Activated naive CD8-positive, alpha-beta T cell treated with anti-CD3 and anti-CD28 coated beads, Interleukin-2, amount 10 ng/mL, durations not matched to agents 7 days and 5 days (primary cell): ENCODE measurements at regions not wholly inside any gene's neighbourhood (a gene's known extent, or its start where the extent isn't known, plus 50 kb on each side); places are given as distances from the start of the nearest gene placed in this dataset.
"Not testable (repeated sequence)": the region's sequence is repeated elsewhere in the genome, so short reads cannot be mapped to it uniquely, and the experiment has no call there.

ENCODE experiments used
- ATAC-seq: fragments of 150-1000 bp; cut with Tn5 transposase; one replicate; pipeline ENCODE4 v1.10.0; 2021; ENCODE audit warnings: low read depth, moderate library complexity
- POLR2A ChIA-PET: fragments of 350-600 bp; sonication (Branson Sonifier 250); formaldehyde crosslinking; loops from one replicate; lab custom pipeline; 2021; ENCODE audit warnings: antibody characterized with exemption; lab: Charles Lee
- DNase-seq: peaks from one replicate; pipeline ENCODE4 v3.0.0; 2021
- H3K27ac Mint-ChIP-seq: one replicate; pipeline ENCODE4 v1.8.0; 2022; ENCODE audit warnings: mild to moderate bottlenecking, mixed read lengths
- H3K27me3 Mint-ChIP-seq: one replicate; pipeline ENCODE4 v1.8.0; 2022; ENCODE audit warnings: mild to moderate bottlenecking, moderate library complexity, mixed read lengths
- H3K36me3 Mint-ChIP-seq: one replicate; pipeline ENCODE4 v1.8.0; 2021; ENCODE audit warnings: mild to moderate bottlenecking, mixed read lengths
- H3K4me1 Mint-ChIP-seq: one replicate; pipeline ENCODE4 v1.8.0; 2021; ENCODE audit warnings: mixed read lengths
- H3K4me3 Mint-ChIP-seq: one replicate; pipeline ENCODE4 v1.8.0; 2022; ENCODE audit warnings: mild to moderate bottlenecking, moderate library complexity, mixed read lengths
- H3K9me3 Mint-ChIP-seq: one replicate; pipeline ENCODE4 v1.8.0; 2021; ENCODE audit warnings: mixed read lengths

- POLR2A ChIA-PET, result no interaction called here
- DNase-seq (no peak), ATAC-seq (no peak)
- no peaks in the 10 kb centered on the region for H3K9me3 Mint-ChIP-seq
- peaks cover 17% of the 10 kb centered on the region for H3K27me3 Mint-ChIP-seq
- peaks cover 4% of the 10 kb centered on the region for H3K4me1 Mint-ChIP-seq
- no peak overlapping the region for H3K4me3 Mint-ChIP-seq
- no peaks in the 10 kb centered on the region for H3K36me3 Mint-ChIP-seq
- H3K27ac Mint-ChIP-seq, result no peak overlapping the region
Measured at GRCh38 chr2:173571887-173572680, 217.4 kb downstream of the CDCA7 start.

- Mint-ChIP-seq H3K27me3 (peaks cover 14% of the 10 kb centered on the region), H3K27ac (no peak overlapping the region), H3K4me3 (no peak overlapping the region), H3K9me3 (no peaks in the 10 kb centered on the region), H3K4me1 (peaks cover 4% of the 10 kb centered on the region), H3K36me3 (no peaks in the 10 kb centered on the region)
- no peak for DNase-seq
- POLR2A ChIA-PET, result no interaction called here
- peak; percentile 36 for ATAC-seq
Measured at GRCh38 chr2:173572848-173573247, 218.2 kb downstream of the CDCA7 start.

GRCh38 chr2:173573782-173574181 lies 219.1 kb downstream of the CDCA7 start:
- POLR2A ChIA-PET, H3K4me1 Mint-ChIP-seq, H3K4me3 Mint-ChIP-seq, H3K36me3 Mint-ChIP-seq, ATAC-seq, DNase-seq, H3K27ac Mint-ChIP-seq, H3K9me3 Mint-ChIP-seq: not testable (repeated sequence)
- peaks cover 14% of the 10 kb centered on the region for H3K27me3 Mint-ChIP-seq

- POLR2A ChIA-PET, result no interaction called here
- DNase-seq (no peak), ATAC-seq (no peak)
- Mint-ChIP-seq H3K27ac (no peak overlapping the region), H3K27me3 (peaks cover 14% of the 10 kb centered on the region), H3K9me3 (no peaks in the 10 kb centered on the region), H3K4me1 (peaks cover 4% of the 10 kb centered on the region), H3K4me3 (no peak overlapping the region), H3K36me3 (no peaks in the 10 kb centered on the region)
Measured at GRCh38 chr2:173574324-173575112, 219.8 kb downstream of the CDCA7 start.

GRCh38 chr2:173578404-173579107 lies 223.9 kb downstream of the CDCA7 start:
- no peaks in the 10 kb centered on the region for H3K36me3 Mint-ChIP-seq
- ATAC-seq, result no peak
- peaks cover 2% of the 10 kb centered on the region for H3K9me3 Mint-ChIP-seq
- no peak for DNase-seq
- no peak overlapping the region for H3K4me3 Mint-ChIP-seq
- POLR2A ChIA-PET, result no interaction called here
- no peaks in the 10 kb centered on the region for H3K4me1 Mint-ChIP-seq
- peaks cover 10% of the 10 kb centered on the region for H3K27me3 Mint-ChIP-seq
- no peak overlapping the region for H3K27ac Mint-ChIP-seq

GRCh38 chr2:173580351-173580750 lies 225.7 kb downstream of the CDCA7 start:
- Mint-ChIP-seq H3K27me3 (peaks cover 14% of the 10 kb centered on the region), H3K27ac (no peak overlapping the region), H3K9me3 (peaks cover 2% of the 10 kb centered on the region), H3K4me1 (no peaks in the 10 kb centered on the region), H3K4me3 (no peak overlapping the region), H3K36me3 (no peaks in the 10 kb centered on the region)
- ATAC-seq, result no peak
- DNase-seq, result no peak
- POLR2A ChIA-PET, result no interaction called here

- Mint-ChIP-seq H3K27me3 (peaks cover 14% of the 10 kb centered on the region), H3K4me3 (no peak overlapping the region), H3K27ac (no peak overlapping the region), H3K4me1 (no peaks in the 10 kb centered on the region), H3K36me3 (no peaks in the 10 kb centered on the region), H3K9me3 (peaks cover 2% of the 10 kb centered on the region)
- POLR2A ChIA-PET, result no interaction called here
- ATAC-seq (no peak), DNase-seq (no peak)
Measured at GRCh38 chr2:173580956-173581355, 226.3 kb downstream of the CDCA7 start.

- H3K36me3 Mint-ChIP-seq, result no peaks in the 10 kb centered on the region
- peaks cover 2% of the 10 kb centered on the region for H3K9me3 Mint-ChIP-seq
- no peak overlapping the region for H3K27ac Mint-ChIP-seq
- peaks cover 19% of the 10 kb centered on the region for H3K27me3 Mint-ChIP-seq
- POLR2A ChIA-PET, result no interaction called here
- no peak overlapping the region for H3K4me3 Mint-ChIP-seq
- no peaks in the 10 kb centered on the region for H3K4me1 Mint-ChIP-seq
- ATAC-seq (no peak), DNase-seq (no peak)
Measured at GRCh38 chr2:173583196-173583595, 228.5 kb downstream of the CDCA7 start.

GRCh38 chr2:173584000-173584399 lies 229.3 kb downstream of the CDCA7 start:
- POLR2A ChIA-PET, result no interaction called here
- DNase-seq, result no peak
- no peaks in the 10 kb centered on the region for H3K4me1 Mint-ChIP-seq
- no peak for ATAC-seq
- H3K4me3 Mint-ChIP-seq, result no peak overlapping the region
- peaks cover 19% of the 10 kb centered on the region for H3K27me3 Mint-ChIP-seq
- H3K36me3 Mint-ChIP-seq, result no peaks in the 10 kb centered on the region
- H3K9me3 Mint-ChIP-seq, result peaks cover 2% of the 10 kb centered on the region
- no peak overlapping the region for H3K27ac Mint-ChIP-seq

- DNase-seq, result no peak
- H3K36me3 Mint-ChIP-seq, result no peaks in the 10 kb centered on the region
- H3K27ac Mint-ChIP-seq, result no peak overlapping the region
- H3K4me3 Mint-ChIP-seq, result no peak overlapping the region
- peaks cover 2% of the 10 kb centered on the region for H3K9me3 Mint-ChIP-seq
- ATAC-seq, result no peak
- POLR2A ChIA-PET, result no interaction called here
- H3K27me3 Mint-ChIP-seq, result peaks cover 19% of the 10 kb centered on the region
- H3K4me1 Mint-ChIP-seq, result no peaks in the 10 kb centered on the region
Measured at GRCh38 chr2:173584676-173585458, 230.2 kb downstream of the CDCA7 start.

GRCh38 chr2:173588931-173589369 lies 234.3 kb downstream of the CDCA7 start:
- ATAC-seq, result no peak
- Mint-ChIP-seq H3K27ac (no peak overlapping the region), H3K36me3 (peaks cover 2% of the 10 kb centered on the region), H3K4me1 (no peaks in the 10 kb centered on the region), H3K27me3 (peaks cover 13% of the 10 kb centered on the region), H3K9me3 (peaks cover 7% of the 10 kb centered on the region), H3K4me3 (no peak overlapping the region)
- POLR2A ChIA-PET, result no interaction called here
- no peak for DNase-seq

- ATAC-seq, result no peak
- Mint-ChIP-seq H3K27me3 (peaks cover 16% of the 10 kb centered on the region), H3K27ac (no peak overlapping the region), H3K4me3 (no peak overlapping the region), H3K4me1 (no peaks in the 10 kb centered on the region), H3K9me3 (peaks cover 9% of the 10 kb centered on the region), H3K36me3 (peaks cover 2% of the 10 kb centered on the region)
- DNase-seq, result no peak
- POLR2A ChIA-PET, result no interaction called here
Measured at GRCh38 chr2:173589604-173590275, 235.1 kb downstream of the CDCA7 start.
